Smooth muscle cell (in vitro differentiated cells): ENCODE measurements at regions not wholly inside any gene's neighbourhood (a gene's known extent, or its start where the extent isn't known, plus 50 kb on each side); places are given as distances from the start of the nearest gene placed in this dataset.

Source experiments
- DNase-seq: peaks from one replicate; lab custom pipeline; 2025; ENCODE audit not compliant: unreplicated experiment; lab: John Stamatoyannopoulos, UW
- H2AFZ ChIP-seq: fragments of 200-600 bp; sonication (generic); 2 replicates; pipeline ENCODE4 v1.6.0; 2016; ENCODE audit warnings: antibody characterized with exemption, low read depth, mild to moderate bottlenecking
- H3F3A ChIP-seq: fragments of 200-600 bp; sonication (generic); 2 replicates; pipeline ENCODE4 v1.6.0; 2017; ENCODE audit warnings: antibody characterized with exemption, low read depth
- H3K27ac ChIP-seq: fragments of 200-600 bp; sonication (generic); 2 replicates; pipeline ENCODE4 v1.5.1; 2016; ENCODE audit warnings: low read depth, mild to moderate bottlenecking
- H3K27me3 ChIP-seq: fragments of 200-600 bp; sonication (generic); 2 replicates; pipeline ENCODE4 v1.6.1; 2016; ENCODE audit warnings: low read depth, mild to moderate bottlenecking
- H3K36me3 ChIP-seq: fragments of 200-600 bp; sonication (generic); 2 replicates; pipeline ENCODE4 v1.5.1; 2016; ENCODE audit warnings: low read depth
- H3K4me1 ChIP-seq: fragments of 200-600 bp; sonication (generic); 2 replicates; pipeline ENCODE4 v1.5.1; 2016; ENCODE audit warnings: low read depth
- H3K4me2 ChIP-seq: fragments of 200-600 bp; sonication (generic); 2 replicates; pipeline ENCODE4 v1.6.0; 2016; ENCODE audit warnings: mild to moderate bottlenecking
- H3K4me3 ChIP-seq: fragments of 200-600 bp; sonication (generic); 2 replicates; pipeline ENCODE4 v1.5.1; 2016; ENCODE audit warnings: mild to moderate bottlenecking
- H3K79me2 ChIP-seq: fragments of 200-600 bp; sonication (generic); 2 replicates; pipeline ENCODE4 v1.6.0; 2016; ENCODE audit warnings: low read depth, mild to moderate bottlenecking
- H3K9ac ChIP-seq: fragments of 200-600 bp; sonication (generic); 2 replicates; pipeline ENCODE4 v1.6.0; 2016; ENCODE audit warnings: low read depth
- H3K9me3 ChIP-seq: fragments of 200-600 bp; sonication (generic); replicated peaks from 2 replicates; pipeline ENCODE4 v1.5.1; 2016; ENCODE audit warnings: low read depth
- H4K20me1 ChIP-seq: fragments of 200-600 bp; sonication (generic); 2 replicates; pipeline ENCODE4 v1.6.0; 2016; ENCODE audit warnings: low read depth
- WGBS: methylation state at CpG from one replicate; pipeline ENCODE4 v1.1.7; 2016; ENCODE audit warnings: low lambda C conversion rate; 5-methylcytosine and 5-hydroxymethylcytosine counted together
- TF ChIP-seq, protein P1 (sequence below): fragments of 200-600 bp; sonication (generic); IDR thresholded peaks from 2 replicates; pipeline ENCODE4 v1.5.1; 2017; ENCODE audit warnings: borderline replicate concordance, mild to moderate bottlenecking, antibody characterized with exemption; ENCODE audit not compliant: insufficient read depth, poor library complexity, severe bottlenecking

DNA sequence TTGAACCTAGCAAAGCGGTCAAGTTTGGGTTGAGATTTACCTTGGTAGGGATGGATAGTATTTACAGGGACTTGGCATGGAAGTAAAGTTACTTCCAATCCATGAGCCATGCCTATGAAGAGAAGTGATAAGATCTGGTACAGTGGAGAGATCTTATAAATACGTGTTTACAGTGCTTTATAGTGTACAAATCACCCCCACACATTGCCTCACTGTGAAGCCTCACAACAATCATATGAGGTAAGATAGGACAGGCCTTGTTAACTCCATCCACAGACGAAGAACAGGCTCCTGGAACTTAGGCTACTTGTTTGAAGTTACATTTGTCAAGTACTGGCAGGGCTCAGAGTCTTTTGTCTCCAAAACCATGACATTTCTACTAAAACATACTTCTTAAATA, 159.8 kb downstream of the PLPPR4 start:
- no peak overlapping the region for H2AFZ ChIP-seq
- H3K27me3 ChIP-seq, result no peaks in the 10 kb centered on the region
- H3K79me2 ChIP-seq, result no peaks in the 10 kb centered on the region
- no peaks in the 10 kb centered on the region for H3K9me3 ChIP-seq
- DNase-seq, result no peak
- no peaks in the 10 kb centered on the region for H3K4me1 ChIP-seq
- H3K36me3 ChIP-seq, result no peaks in the 10 kb centered on the region
- H3F3A ChIP-seq, result no peaks in the 10 kb centered on the region
- H3K9ac ChIP-seq, result no peak overlapping the region
- no peak overlapping the region for H3K27ac ChIP-seq
- H4K20me1 ChIP-seq, result no peaks in the 10 kb centered on the region
- 69% methylated on average over 3 of the region's 3 CpGs for WGBS
- no peak overlapping the region for H3K4me3 ChIP-seq
- TF ChIP-seq, protein P1, sequence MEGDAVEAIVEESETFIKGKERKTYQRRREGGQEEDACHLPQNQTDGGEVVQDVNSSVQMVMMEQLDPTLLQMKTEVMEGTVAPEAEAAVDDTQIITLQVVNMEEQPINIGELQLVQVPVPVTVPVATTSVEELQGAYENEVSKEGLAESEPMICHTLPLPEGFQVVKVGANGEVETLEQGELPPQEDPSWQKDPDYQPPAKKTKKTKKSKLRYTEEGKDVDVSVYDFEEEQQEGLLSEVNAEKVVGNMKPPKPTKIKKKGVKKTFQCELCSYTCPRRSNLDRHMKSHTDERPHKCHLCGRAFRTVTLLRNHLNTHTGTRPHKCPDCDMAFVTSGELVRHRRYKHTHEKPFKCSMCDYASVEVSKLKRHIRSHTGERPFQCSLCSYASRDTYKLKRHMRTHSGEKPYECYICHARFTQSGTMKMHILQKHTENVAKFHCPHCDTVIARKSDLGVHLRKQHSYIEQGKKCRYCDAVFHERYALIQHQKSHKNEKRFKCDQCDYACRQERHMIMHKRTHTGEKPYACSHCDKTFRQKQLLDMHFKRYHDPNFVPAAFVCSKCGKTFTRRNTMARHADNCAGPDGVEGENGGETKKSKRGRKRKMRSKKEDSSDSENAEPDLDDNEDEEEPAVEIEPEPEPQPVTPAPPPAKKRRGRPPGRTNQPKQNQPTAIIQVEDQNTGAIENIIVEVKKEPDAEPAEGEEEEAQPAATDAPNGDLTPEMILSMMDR, result no peak
- no peak overlapping the region for H3K4me2 ChIP-seq

DNA sequence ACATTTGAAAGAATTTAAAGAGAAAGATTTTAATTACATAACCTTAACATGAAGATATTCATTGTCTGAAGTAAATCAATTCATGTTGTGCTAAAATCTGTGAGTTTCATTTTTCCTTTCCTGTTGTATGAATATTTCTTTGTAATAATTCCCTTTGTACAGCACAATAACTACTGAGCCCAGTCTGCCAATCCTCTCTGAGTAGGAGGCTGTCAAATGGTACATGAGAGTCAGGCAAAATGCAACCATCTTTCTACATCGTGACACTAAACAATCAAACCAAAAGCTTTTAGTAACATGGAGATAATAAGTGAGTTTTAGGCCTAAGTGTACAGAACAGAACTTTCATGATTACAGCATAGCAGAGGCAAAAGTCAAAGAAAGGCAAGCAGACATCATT, 165.5 kb downstream of the PLPPR4 start:
- Histone ChIP-seq H3K9me3 (no peaks in the 10 kb centered on the region), H3K27ac (no peak overlapping the region), H3F3A (no peaks in the 10 kb centered on the region), H3K4me3 (no peak overlapping the region), H3K4me2 (no peak overlapping the region), H4K20me1 (no peaks in the 10 kb centered on the region), H3K4me1 (no peaks in the 10 kb centered on the region), H3K79me2 (no peaks in the 10 kb centered on the region), H2AFZ (no peak overlapping the region), H3K36me3 (no peaks in the 10 kb centered on the region), H3K27me3 (no peaks in the 10 kb centered on the region), H3K9ac (no peak overlapping the region)
- WGBS, result 100% methylated on average over 1 of the region's 1 CpG
- TF ChIP-seq, protein P1, result no peak
- no peak for DNase-seq

DNA sequence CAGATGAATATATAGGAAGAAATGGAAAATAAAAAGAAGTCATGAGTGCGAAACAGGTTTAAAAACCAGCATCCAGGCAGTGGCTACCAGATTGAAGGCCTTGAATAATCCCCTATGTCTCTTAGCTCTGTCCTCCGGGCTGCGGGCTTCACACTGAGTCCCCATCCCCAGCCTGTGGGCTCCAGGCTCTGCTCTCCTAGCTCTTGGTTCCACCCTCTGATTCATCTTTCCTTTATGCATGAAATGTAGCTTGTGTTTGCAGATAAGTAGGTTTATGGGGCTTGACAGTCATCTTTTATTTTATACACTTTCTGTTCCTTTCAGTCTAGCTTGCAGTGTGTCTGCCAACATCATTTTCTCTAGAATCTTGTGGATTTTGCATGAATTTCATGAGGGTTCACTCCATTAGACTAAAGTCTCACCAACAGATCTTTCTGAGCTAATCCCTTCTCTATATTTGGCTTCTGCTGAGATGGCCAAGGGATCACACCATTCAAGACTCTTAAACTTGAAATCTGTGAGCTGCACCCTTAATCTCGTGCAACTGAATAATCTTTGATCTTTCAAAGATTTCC, 174.5 kb downstream of the PLPPR4 start:
- H3K4me3 ChIP-seq, result peak overlapping the region; percentile 34
- H3K9ac ChIP-seq, result peak overlapping the region; percentile 13
- peak overlapping the region; percentile 91 for H3K27ac ChIP-seq
- H2AFZ ChIP-seq, result peak overlapping the region; percentile 20
- peaks cover 18% of the 10 kb centered on the region for H3F3A ChIP-seq
- TF ChIP-seq, protein P1, result no peak
- H4K20me1 ChIP-seq, result no peaks in the 10 kb centered on the region
- H3K27me3 ChIP-seq, result no peaks in the 10 kb centered on the region
- H3K4me1 ChIP-seq, result peaks cover 11% of the 10 kb centered on the region
- no peaks in the 10 kb centered on the region for H3K36me3 ChIP-seq
- H3K4me2 ChIP-seq, result peak overlapping the region; percentile 74
- DNase-seq, result no peak
- H3K79me2 ChIP-seq, result peaks cover 25% of the 10 kb centered on the region
- H3K9me3 ChIP-seq, result no peaks in the 10 kb centered on the region
- WGBS, result 31% methylated on average over 4 of the region's 4 CpGs

DNA sequence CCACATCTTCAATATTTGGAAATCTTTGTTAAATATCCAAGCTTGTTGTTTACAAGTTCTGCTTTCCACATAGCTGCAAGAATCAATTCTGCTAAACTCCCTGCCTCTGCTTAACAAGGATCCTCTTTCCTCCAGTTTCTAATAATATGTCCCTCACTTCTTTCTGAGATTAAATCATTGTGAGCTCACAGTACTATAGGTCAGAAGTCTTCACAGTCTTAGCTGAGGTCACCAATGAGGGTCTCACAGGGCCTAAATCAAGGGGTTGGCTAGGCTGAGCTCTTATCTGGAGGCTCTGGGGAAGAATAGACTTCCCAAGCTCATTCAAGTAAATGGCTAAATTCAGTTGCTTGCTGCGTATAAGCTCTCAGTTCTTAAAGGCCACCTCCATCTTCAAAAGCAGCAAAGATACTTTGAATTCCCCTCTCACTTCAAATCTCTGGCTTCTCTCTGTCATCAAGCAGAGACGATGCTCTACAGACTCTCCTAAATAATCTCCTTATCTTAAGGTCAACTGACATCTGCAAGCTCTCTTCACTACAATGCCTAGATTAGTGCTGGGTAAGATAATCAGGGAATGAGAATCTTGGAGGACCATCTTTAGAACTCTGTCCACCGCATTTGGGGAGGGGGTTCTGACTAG, 175.3 kb downstream of the PLPPR4 start:
- Histone ChIP-seq H3K27ac (peak overlapping the region; percentile 91), H3K79me2 (peaks cover 25% of the 10 kb centered on the region), H3K4me1 (peaks cover 11% of the 10 kb centered on the region), H2AFZ (peak overlapping the region; percentile 54), H3K27me3 (no peaks in the 10 kb centered on the region), H3F3A (peaks cover 18% of the 10 kb centered on the region), H3K4me2 (peak overlapping the region; percentile 74), H3K9ac (no peak overlapping the region), H4K20me1 (no peaks in the 10 kb centered on the region), H3K36me3 (no peaks in the 10 kb centered on the region), H3K9me3 (no peaks in the 10 kb centered on the region), H3K4me3 (no peak overlapping the region)
- DNase-seq, result no peak
- WGBS, result 14% methylated on average over 3 of the region's 3 CpGs
- TF ChIP-seq, protein P1, result no peak
